ENCODE measurements at regions not wholly inside any gene's neighbourhood (a gene's known extent, or its start where the extent isn't known, plus 50 kb on each side); places are given as distances from the start of the nearest gene placed in this dataset.
A peak's percentile ranks its signal among the peaks of the same experiment; 100 is the strongest.

DNA sequence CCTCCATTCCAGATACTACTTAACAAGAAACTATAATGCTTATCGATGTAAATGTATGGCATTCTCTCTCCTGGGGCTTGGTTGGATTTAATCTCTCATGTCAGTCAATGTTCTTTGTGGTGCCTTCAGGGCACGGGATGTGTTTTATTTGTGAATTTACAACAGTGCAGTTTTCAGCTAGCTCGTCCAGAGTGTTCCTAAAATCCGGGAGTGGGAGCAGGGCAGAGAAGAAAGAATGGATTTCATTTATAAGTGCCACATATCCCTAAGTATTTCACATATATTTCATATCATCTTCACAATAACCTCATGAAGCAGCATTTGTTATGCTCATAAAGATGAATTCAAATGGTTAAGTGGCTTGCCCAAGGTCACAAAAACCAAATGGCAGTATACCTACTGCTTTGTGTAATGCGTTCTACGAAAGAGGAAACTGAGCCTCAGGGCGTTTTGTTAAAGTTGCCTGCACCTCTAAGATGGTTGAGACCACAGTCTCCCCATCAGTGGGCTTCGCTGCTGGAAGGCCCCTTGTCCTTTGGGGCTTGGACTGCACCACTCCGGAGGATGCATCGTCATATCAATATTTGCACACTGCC is 134.7 kb upstream of the MGAT5 start:
- Histone ChIP-seq H3K27me3 (ENCODE audit: control insufficient read depth, insufficient read depth, low read length) (no peaks in the 10 kb centered on the region), H3K4me3 (ENCODE audit: low read depth, low read length) (peak overlapping the region; percentile 81), H3K36me3 (ENCODE audit: control insufficient read depth, insufficient read depth, low read length) (no peaks in the 10 kb centered on the region)
- TF ChIP-seq, protein P1, sequence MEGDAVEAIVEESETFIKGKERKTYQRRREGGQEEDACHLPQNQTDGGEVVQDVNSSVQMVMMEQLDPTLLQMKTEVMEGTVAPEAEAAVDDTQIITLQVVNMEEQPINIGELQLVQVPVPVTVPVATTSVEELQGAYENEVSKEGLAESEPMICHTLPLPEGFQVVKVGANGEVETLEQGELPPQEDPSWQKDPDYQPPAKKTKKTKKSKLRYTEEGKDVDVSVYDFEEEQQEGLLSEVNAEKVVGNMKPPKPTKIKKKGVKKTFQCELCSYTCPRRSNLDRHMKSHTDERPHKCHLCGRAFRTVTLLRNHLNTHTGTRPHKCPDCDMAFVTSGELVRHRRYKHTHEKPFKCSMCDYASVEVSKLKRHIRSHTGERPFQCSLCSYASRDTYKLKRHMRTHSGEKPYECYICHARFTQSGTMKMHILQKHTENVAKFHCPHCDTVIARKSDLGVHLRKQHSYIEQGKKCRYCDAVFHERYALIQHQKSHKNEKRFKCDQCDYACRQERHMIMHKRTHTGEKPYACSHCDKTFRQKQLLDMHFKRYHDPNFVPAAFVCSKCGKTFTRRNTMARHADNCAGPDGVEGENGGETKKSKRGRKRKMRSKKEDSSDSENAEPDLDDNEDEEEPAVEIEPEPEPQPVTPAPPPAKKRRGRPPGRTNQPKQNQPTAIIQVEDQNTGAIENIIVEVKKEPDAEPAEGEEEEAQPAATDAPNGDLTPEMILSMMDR (IDR thresholded peaks at IDR 0.05; ENCODE audit: insufficient read depth, low read length, poor library complexity, severe bottlenecking) = no peak
- no peak for DNase-seq (ENCODE audit: low read depth)

DNA sequence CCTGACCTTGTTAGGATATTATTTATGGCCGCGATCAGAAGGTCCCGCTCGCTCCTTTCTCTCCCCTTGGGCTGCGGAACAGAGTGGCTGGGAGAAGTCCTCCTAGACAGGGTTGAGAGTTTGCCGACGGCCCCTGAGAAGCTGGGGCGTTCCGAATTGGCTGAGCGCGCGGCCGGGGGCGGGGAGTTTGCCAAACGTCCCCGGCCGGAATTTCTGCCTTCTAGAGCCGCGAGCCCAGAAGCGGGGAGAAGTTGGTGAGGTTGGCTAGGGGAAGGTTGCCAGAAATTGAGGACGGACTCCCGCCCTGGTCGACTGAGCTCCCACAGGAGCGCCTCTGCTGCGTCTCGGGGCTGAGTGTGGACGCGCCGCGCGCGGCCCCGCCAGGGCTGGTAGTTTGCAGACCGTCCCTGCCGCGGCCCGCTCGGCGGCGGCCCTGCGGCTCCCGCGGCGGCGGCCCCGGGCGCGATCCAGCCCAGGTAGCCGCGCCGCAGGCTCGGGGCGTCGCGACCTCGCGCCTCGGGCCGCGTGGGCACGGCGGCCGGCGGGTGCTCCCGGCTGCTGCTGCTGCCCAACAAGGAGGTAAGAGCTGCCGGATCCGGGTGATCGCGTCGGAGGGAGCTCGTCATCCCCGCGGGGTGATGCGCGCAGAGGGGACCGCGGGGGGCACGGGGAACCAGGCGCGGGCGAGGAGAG is 134.0 kb upstream of the MGAT5 start:
- TF ChIP-seq, protein P1 (IDR thresholded peaks at IDR 0.05; ENCODE audit: insufficient read depth, low read length, poor library complexity, severe bottlenecking) = no peak
- peak; percentile 69 for DNase-seq (ENCODE audit: low read depth)
- peak overlapping the region; percentile 81 for H3K4me3 ChIP-seq (ENCODE audit: low read depth, low read length)
- no peaks in the 10 kb centered on the region for H3K36me3 ChIP-seq (ENCODE audit: control insufficient read depth, insufficient read depth, low read length)
- H3K27me3 ChIP-seq (ENCODE audit: control insufficient read depth, insufficient read depth, low read length) = no peaks in the 10 kb centered on the region

DNA sequence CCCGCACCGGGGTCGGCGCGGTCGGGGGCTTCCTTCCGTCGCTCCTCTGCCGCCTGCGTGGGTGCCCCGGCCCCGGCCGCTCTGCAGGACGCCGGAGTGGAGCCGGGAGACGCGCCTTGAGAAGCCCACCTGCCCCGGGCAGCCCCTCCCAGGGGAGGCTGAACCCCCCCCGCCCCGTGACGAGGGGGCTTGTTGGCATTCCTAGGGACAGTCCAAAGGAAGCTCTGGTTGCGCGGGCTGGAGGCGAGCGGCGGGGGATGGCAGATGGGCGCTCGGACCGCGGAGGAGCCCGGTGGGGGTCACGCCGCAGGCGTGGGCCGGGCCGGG is 133.5 kb upstream of the MGAT5 start:
- no peak for DNase-seq (ENCODE audit: low read depth)
- TF ChIP-seq, protein P1 (IDR thresholded peaks at IDR 0.05; ENCODE audit: insufficient read depth, low read length, poor library complexity, severe bottlenecking) = no peak
- no peaks in the 10 kb centered on the region for H3K27me3 ChIP-seq (ENCODE audit: control insufficient read depth, insufficient read depth, low read length)

DNA sequence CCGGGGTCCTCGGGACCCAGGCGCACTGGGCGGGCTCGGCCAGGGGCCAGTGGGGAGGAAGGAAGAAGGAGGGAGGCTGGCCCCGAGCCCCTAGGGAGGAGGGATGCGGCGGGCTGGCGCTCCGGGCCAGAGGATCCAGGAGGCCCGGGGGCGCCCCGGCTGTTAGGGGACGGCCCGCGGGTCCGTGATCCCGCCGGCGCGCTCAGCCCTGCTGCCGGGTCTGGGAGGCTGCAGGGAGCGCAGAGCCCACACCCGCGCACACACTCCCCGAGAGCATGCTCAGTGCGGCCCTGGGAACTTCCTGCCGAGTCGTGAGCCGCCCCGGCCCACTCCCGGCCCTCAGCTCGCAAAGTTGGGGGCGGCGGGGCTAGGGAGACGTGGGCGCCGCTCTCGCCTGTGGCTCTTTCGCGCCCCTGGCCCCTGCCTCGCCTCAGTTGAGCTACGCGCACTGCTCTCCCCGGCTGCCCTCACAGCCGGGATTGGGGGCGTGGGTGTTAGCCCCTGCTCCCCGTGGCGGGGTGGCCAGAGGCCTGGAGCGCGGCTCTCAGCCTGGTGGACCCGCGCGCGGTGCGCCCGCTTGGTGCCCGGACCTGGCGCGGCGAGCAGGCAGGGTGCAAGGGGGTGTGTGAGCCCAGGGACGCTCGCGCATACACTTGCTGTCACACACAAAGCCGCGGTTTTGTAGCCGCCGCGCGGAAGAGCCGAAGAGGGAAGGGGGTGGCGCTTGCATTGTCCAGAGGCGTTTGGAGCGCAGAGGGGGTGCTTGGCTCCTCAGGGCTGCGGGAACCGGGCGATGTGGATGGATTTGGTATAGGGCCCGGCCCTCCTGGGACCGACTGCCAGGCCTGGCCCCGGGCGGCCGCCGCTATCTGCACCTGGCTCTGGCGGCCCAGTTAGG is 132.9 kb upstream of the MGAT5 start:
- Histone ChIP-seq H3K36me3 (ENCODE audit: control insufficient read depth, insufficient read depth, low read length) (no peaks in the 10 kb centered on the region), H3K27me3 (ENCODE audit: control insufficient read depth, insufficient read depth, low read length) (no peaks in the 10 kb centered on the region), H3K4me3 (ENCODE audit: low read depth, low read length) (peak overlapping the region; percentile 81)
- DNase-seq (ENCODE audit: low read depth) = no peak
- TF ChIP-seq, protein P1 (IDR thresholded peaks at IDR 0.05; ENCODE audit: insufficient read depth, low read length, poor library complexity, severe bottlenecking) = no peak

More for the DNA sequence above, 133.5 kb upstream of the MGAT5 start:
- no peaks in the 10 kb centered on the region for H3K36me3 ChIP-seq (ENCODE audit: control insufficient read depth, insufficient read depth, low read length)
- peak overlapping the region; percentile 81 for H3K4me3 ChIP-seq (ENCODE audit: low read depth, low read length)

DNA sequence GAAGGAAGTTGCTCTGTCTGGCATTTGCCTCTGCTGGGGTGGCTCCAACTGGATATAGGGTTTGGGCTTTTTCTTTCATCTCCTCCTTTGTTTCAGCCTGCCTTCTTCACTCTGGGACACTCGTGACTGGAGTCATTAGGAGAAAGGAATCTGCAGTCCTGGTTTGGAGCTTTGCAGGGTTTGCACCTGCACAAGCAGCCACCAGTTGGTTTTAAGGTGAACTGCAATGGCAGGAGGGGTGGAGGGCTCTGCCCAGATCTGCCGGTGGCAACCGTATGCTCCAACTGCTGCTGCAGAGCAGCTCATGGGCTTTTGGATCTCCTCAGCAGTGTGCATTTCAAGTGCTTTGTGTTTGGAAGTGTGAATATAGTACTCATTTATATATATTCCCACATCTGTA is 131.3 kb upstream of the MGAT5 start:
- TF ChIP-seq, protein P1 (IDR thresholded peaks at IDR 0.05; ENCODE audit: insufficient read depth, low read length, poor library complexity, severe bottlenecking) = peak; percentile 10
- H3K4me3 ChIP-seq (ENCODE audit: low read depth, low read length) = no peak overlapping the region
- H3K36me3 ChIP-seq (ENCODE audit: control insufficient read depth, insufficient read depth, low read length) = no peaks in the 10 kb centered on the region
- DNase-seq (ENCODE audit: low read depth) = no peak
- H3K27me3 ChIP-seq (ENCODE audit: control insufficient read depth, insufficient read depth, low read length) = no peaks in the 10 kb centered on the region

Data from kidney epithelial cell (primary cell).